Thyroid gland (tissue), 4 donors: ENCODE measurements at regions not wholly inside any gene's neighbourhood (a gene's known extent, or its start where the extent isn't known, plus 50 kb on each side); places are given as distances from the start of the nearest gene placed in this dataset.

Source experiments
- CTCF ChIP-seq, 6 experiments: fragments of 200-600 bp in 3 of 6; fragments of 450-650 bp in 3 of 6; sonication (generic) in 3 of 6; IDR thresholded peaks; one replicate each; pipeline ENCODE4 v1.5.1; 2016 to 2019; ENCODE audit warnings: antibody characterized with exemption in 6 of 6, mild to moderate bottlenecking in 2 of 6, inconsistent platforms in 1 of 6, moderate library complexity in 1 of 6
- POLR2A ChIP-seq, 2 donors: fragments of 450-650 bp; IDR thresholded peaks; one replicate each; pipeline ENCODE4 v1.6.1; 2017; ENCODE audit warnings: antibody characterized with exemption in 2 of 2, mild to moderate bottlenecking in 2 of 2, moderate library complexity in 1 of 2

- TF ChIP-seq CTCF (IDR thresholded peaks at IDR 0.05) (no peak), POLR2A (IDR thresholded peaks at IDR 0.05) (no peak)
Observed at GRCh38 chr3:29099775-29100174, 181.1 kb upstream of the RBMS3 start.
